Activated CD4-positive, alpha-beta T cell treated with anti-CD3 and anti-CD28 coated beads for 36 hours (primary cell): ENCODE measurements at regions not wholly inside any gene's neighbourhood (a gene's known extent, or its start where the extent isn't known, plus 50 kb on each side); places are given as distances from the start of the nearest gene placed in this dataset.
"Not testable (repeated sequence)": the region's sequence is repeated elsewhere in the genome, so short reads cannot be mapped to it uniquely, and the experiment has no call there.

Source experiments
- ATAC-seq: fragments of 200-7000 bp; cut with Tn5 transposase; one replicate; pipeline ENCODE4 v1.10.0; 2021; ENCODE audit warnings: mild to moderate bottlenecking, moderate library complexity
- CTCF ChIA-PET: fragments of 350-600 bp; sonication (Branson Sonifier 250); formaldehyde crosslinking; loops from one replicate; lab custom pipeline; 2021; ENCODE audit warnings: antibody characterized with exemption; lab: Charles Lee
- POLR2A ChIA-PET: fragments of 350-600 bp; sonication (Branson Sonifier 250); formaldehyde crosslinking; loops from one replicate; lab custom pipeline; 2021; ENCODE audit warnings: antibody characterized with exemption, inconsistent platforms; lab: Charles Lee
- DNase-seq: peaks from one replicate; pipeline ENCODE4 v3.0.0-alpha.2; 2020
- H3K27ac Mint-ChIP-seq: one replicate; pipeline ENCODE4 v1.8.0; 2021; ENCODE audit warnings: mixed read lengths
- H3K27me3 Mint-ChIP-seq: one replicate; pipeline ENCODE4 v1.8.0; 2021; ENCODE audit warnings: mixed read lengths
- H3K36me3 Mint-ChIP-seq: one replicate; pipeline ENCODE4 v1.8.0; 2021; ENCODE audit warnings: low read depth, mixed read lengths
- H3K4me1 Mint-ChIP-seq: one replicate; pipeline ENCODE4 v1.8.0; 2021; ENCODE audit warnings: mixed read lengths
- H3K4me3 Mint-ChIP-seq: one replicate; pipeline ENCODE4 v1.8.0; 2021; ENCODE audit warnings: mild to moderate bottlenecking, moderate library complexity, mixed read lengths
- H3K9me3 Mint-ChIP-seq: one replicate; pipeline ENCODE4 v1.8.0; 2021; ENCODE audit warnings: low read depth, mixed read lengths
- intact Hi-C, 2 experiments: fragments of 100-400 bp; cut with DNase I in 1 of 2; cut with micrococcal nuclease in 1 of 2; formaldehyde crosslinking; loops; one replicate each; pipeline versions ENCODE4 v1.14.2 to v1.15.1; 2022 to 2024; cut with DNase I, micrococcal nuclease

DNA sequence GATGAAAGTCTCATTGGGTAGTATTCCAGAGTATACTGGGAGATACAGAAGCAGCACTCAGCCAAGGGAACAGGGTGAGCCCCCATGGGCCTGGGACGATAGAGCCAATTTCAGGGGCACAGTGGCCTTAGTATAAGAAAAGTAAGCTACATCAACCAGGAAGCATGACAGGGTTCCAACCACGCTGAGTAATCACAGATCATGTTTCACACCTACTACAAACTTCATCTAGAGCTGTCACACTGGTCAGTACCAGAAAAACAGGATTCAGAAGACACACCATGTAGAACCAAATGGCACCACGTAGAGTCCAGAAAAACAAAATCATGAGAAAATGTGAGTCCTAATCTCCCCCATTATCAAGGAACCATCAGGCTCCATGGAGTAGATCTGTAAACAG is 1292.4 kb upstream of the MIR17HG start:
- no peaks in the 10 kb centered on the region for H3K27me3 Mint-ChIP-seq
- no peaks in the 10 kb centered on the region for H3K4me1 Mint-ChIP-seq
- no peak for ATAC-seq
- H3K27ac Mint-ChIP-seq, result no peak overlapping the region
- no peak overlapping the region for H3K4me3 Mint-ChIP-seq
- ChIA-PET POLR2A (no interaction called here), CTCF (no interaction called here)
- no peaks in the 10 kb centered on the region for H3K9me3 Mint-ChIP-seq
- DNase-seq, result no peak
- intact Hi-C loops, result no loop called here
- H3K36me3 Mint-ChIP-seq, result no peaks in the 10 kb centered on the region

DNA sequence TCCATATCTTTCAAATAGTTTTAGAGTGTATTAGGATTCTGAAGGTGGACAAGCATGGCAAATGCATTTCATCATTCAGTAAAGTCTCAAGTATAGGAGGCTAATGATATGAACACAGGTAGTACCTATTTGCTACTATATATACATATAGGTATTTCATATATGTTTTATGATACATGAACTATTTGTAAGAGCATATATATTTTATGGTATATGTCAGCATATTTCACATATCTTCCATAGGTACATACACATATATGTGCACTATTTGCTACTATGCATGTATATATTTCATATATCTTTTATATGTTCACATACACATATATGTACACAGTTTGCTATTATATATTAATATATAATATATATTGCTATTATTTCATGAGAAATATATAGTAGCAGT is 1291.7 kb upstream of the MIR17HG start:
- ChIA-PET POLR2A (no interaction called here), CTCF (no interaction called here)
- no peaks in the 10 kb centered on the region for H3K4me1 Mint-ChIP-seq
- H3K9me3 Mint-ChIP-seq, result no peaks in the 10 kb centered on the region
- H3K36me3 Mint-ChIP-seq, result no peaks in the 10 kb centered on the region
- no peak for ATAC-seq
- H3K4me3 Mint-ChIP-seq, result no peak overlapping the region
- no peak for DNase-seq
- intact Hi-C loops, result no loop called here
- H3K27ac Mint-ChIP-seq, result no peak overlapping the region
- H3K27me3 Mint-ChIP-seq, result no peaks in the 10 kb centered on the region

DNA sequence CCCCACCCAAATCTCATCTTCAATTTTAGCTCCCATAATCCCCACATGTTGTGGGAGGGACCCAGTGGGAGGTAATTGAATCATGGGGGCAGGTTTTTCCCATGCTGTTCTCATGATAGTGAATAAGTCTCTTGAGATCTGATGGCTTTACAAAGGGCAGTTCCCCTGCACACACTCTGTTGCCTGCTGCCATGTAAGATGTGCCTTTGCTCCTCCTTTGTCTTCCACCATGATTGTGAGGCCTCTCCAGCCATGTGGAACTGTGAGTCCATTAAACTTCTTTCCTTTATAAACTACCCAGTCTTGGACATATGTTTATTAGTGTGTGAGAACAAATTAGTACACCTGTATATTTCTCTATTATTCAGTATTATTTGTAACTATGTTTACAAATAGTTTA is 1283.3 kb upstream of the MIR17HG start:
- H3K4me3 Mint-ChIP-seq, H3K9me3 Mint-ChIP-seq, CTCF ChIA-PET, H3K36me3 Mint-ChIP-seq, H3K27me3 Mint-ChIP-seq, intact Hi-C loops, ATAC-seq, H3K27ac Mint-ChIP-seq, POLR2A ChIA-PET, DNase-seq, H3K4me1 Mint-ChIP-seq: not testable (repeated sequence)

DNA sequence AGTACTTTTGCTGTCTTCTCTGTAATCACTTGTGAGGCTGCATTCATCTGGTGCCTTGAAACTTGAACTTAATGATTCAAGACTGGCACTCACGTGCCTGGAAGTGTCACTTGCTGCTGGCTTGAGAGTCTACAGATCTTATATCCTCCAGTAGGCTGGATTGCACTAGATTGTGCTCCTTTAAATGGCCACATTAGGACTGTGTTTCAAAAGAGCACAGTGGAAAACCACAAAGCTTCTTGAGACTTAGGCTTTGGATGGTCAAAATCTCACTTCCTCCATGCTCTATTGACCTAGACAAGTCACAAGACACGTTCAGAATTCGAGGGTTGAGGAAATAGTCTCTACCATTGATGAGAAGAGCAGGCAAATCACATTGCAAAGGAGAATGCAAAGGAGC is 1278.8 kb upstream of the MIR17HG start:
- POLR2A ChIA-PET, result no interaction called here
- Mint-ChIP-seq H3K36me3 (no peaks in the 10 kb centered on the region), H3K4me1 (no peaks in the 10 kb centered on the region), H3K9me3 (peaks cover 11% of the 10 kb centered on the region), H3K27ac (no peak overlapping the region), H3K4me3 (no peak overlapping the region), H3K27me3 (no peaks in the 10 kb centered on the region)
- CTCF ChIA-PET, result no interaction called here
- DNase-seq, result no peak
- ATAC-seq, result no peak
- intact Hi-C loops, result no loop called here

DNA sequence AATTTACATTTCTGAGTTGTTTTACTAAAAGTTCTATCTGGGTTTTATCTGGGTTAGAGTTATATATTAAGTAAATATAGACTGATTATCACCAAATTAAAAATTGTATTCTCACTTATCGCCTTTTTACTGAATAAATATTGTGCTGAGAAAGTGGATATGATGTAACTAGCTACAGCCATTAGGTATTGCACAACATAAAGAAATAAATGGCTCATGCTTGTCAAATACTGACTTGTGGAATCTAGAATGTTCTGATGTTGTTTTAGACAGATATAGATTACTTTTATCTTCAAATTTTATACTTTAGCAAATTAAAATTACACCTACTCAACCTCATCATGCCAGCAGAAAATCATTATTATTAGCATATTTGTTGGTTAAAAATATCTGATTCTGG is 1277.1 kb upstream of the MIR17HG start:
- POLR2A ChIA-PET, result no interaction called here
- no peak for DNase-seq
- no peak for ATAC-seq
- CTCF ChIA-PET, result no interaction called here
- Mint-ChIP-seq H3K9me3 (peaks cover 6% of the 10 kb centered on the region), H3K4me1 (no peaks in the 10 kb centered on the region), H3K4me3 (no peak overlapping the region), H3K27me3 (no peaks in the 10 kb centered on the region), H3K27ac (no peak overlapping the region), H3K36me3 (no peaks in the 10 kb centered on the region)
- intact Hi-C loops, result no loop called here

DNA sequence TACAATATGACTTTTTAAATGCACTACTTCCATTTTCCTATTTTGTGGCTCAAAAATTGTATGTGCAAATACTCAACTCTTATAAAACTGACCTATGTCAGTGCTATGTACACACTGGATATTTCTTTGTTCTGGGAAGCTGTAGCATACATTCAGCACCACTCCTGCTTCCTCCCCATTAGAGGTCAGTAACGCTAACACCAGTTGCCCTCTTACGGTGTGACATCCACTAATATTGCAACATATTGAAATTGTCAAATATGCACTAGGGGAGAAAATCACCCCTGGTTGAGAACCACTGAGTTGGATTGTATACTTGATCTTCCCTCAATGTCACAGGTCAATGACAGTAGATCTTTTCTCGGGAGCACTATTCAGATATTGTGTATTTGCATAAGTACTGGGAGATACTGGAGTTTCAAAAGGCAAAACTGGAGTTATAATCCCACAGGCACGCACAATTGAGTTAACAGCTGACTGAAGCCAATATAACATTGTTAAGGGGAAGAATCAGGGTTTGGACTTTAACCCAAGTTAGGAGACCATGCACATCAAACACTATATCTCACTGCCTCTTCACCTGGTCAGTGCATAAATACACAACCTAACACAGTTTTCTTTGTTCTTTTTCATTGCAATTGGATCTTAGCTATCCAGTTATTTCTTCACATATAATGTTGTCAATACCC is 1276.5 kb upstream of the MIR17HG start:
- H3K27me3 Mint-ChIP-seq, result no peaks in the 10 kb centered on the region
- intact Hi-C loops, result no loop called here
- ChIA-PET CTCF (no interaction called here), POLR2A (no interaction called here)
- peaks cover 4% of the 10 kb centered on the region for H3K9me3 Mint-ChIP-seq
- no peak for ATAC-seq
- H3K27ac Mint-ChIP-seq, result no peak overlapping the region
- DNase-seq, result no peak
- H3K4me3 Mint-ChIP-seq, result no peak overlapping the region
- H3K36me3 Mint-ChIP-seq, result no peaks in the 10 kb centered on the region
- H3K4me1 Mint-ChIP-seq, result no peaks in the 10 kb centered on the region

DNA sequence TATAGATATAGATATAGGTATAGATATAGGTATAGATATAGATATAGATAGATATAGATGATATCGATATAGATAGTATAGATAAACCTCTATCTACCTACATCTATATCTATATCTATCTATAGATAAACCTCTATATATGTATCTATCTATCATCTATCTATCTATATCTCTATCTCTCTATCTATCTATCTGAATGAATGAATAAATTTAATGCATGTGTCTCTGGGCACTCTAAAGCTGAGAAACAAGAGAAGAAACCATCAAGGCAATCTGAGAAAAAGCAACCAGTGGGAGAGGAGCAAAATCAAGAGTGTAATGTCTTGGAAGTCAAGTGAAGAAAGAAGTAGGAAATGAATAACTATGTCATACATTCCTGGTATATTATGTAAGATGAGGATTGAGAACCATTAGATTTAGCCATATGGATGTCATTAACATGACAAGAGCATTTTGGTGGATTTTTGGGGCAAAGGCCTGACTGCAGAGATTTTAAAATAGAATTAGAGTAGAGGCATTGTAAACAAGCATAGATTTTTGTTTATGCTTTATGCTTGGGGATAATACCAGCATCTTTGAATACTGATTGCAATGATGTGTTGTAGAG is 1262.7 kb upstream of the MIR17HG start:
- no peaks in the 10 kb centered on the region for H3K4me1 Mint-ChIP-seq
- ChIA-PET POLR2A (no interaction called here), CTCF (no interaction called here)
- no peak overlapping the region for H3K27ac Mint-ChIP-seq
- no peaks in the 10 kb centered on the region for H3K36me3 Mint-ChIP-seq
- H3K27me3 Mint-ChIP-seq, result no peaks in the 10 kb centered on the region
- no peak for DNase-seq
- intact Hi-C loops, result no loop called here
- no peak overlapping the region for H3K4me3 Mint-ChIP-seq
- no peak for ATAC-seq
- peaks cover 8% of the 10 kb centered on the region for H3K9me3 Mint-ChIP-seq

DNA sequence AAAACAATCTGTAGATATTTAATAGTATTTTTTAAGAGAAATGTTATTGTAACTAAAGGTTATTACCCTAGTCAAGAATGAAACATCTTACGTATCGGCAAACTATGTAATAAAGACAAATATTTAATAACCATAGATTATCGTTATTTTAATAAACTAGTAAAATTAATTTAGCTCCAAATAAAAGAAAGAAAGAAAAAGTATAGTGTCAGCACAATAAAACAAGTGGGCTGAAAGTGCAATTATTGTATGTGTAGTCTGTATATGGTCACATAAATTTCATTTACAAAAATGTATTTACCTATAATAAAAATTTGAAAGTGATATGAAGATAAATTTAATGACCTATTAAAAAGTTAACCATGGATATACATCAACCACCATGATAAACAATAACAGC is 1258.4 kb upstream of the MIR17HG start:
- no peaks in the 10 kb centered on the region for H3K27me3 Mint-ChIP-seq
- no peaks in the 10 kb centered on the region for H3K36me3 Mint-ChIP-seq
- no peak overlapping the region for H3K4me3 Mint-ChIP-seq
- ATAC-seq (no peak), DNase-seq (no peak)
- intact Hi-C loops, result no loop called here
- ChIA-PET POLR2A (no interaction called here), CTCF (no interaction called here)
- H3K9me3 Mint-ChIP-seq, result peaks cover 6% of the 10 kb centered on the region
- H3K4me1 Mint-ChIP-seq, result no peaks in the 10 kb centered on the region
- no peak overlapping the region for H3K27ac Mint-ChIP-seq

DNA sequence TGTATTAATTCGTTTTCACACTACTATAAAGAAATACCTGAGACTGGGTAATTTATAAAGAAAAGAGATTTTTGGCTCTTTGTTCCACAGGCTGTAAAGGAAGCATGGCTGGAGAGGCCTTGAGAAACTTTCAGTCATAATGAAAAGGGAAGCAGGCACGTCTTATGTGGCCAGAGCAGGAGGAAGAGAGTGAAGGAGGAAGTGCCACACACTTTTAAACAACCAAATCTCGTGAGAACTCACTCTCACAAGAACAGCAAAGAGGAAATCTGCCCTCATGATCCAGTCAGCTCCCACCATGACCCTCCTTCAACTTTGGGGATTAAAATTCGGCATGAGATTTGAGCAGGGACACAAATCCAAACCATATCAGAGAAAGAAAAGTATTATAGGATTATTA is 1255.9 kb upstream of the MIR17HG start:
- no peak overlapping the region for H3K27ac Mint-ChIP-seq
- no peak for ATAC-seq
- no peaks in the 10 kb centered on the region for H3K36me3 Mint-ChIP-seq
- H3K4me3 Mint-ChIP-seq, result no peak overlapping the region
- no peak for DNase-seq
- ChIA-PET CTCF (no interaction called here), POLR2A (no interaction called here)
- no peaks in the 10 kb centered on the region for H3K27me3 Mint-ChIP-seq
- H3K9me3 Mint-ChIP-seq, result peaks cover 9% of the 10 kb centered on the region
- intact Hi-C loops, result no loop called here
- H3K4me1 Mint-ChIP-seq, result no peaks in the 10 kb centered on the region

DNA sequence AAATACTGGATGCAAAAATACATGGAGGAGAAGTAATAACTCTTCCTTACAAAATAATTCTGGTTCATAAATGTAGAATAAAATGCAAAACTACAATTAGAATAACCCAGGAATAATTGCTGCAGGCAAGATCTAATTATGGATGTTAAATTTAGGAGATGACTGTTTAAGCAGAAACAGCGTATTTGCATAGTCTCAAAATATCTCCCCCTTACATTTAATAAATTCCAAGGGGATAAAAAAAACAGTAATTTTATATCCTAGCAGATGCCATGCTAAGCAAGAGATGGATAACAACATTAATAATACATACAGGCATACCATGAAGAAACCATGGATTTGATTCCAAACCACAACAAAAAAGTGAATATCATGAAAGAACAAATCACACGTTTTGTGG is 1253.1 kb upstream of the MIR17HG start:
- Mint-ChIP-seq H3K4me3 (no peak overlapping the region), H3K4me1 (no peaks in the 10 kb centered on the region), H3K27ac (no peak overlapping the region), H3K9me3 (peaks cover 7% of the 10 kb centered on the region), H3K36me3 (no peaks in the 10 kb centered on the region), H3K27me3 (no peaks in the 10 kb centered on the region)
- ChIA-PET POLR2A (no interaction called here), CTCF (no interaction called here)
- ATAC-seq (no peak), DNase-seq (no peak)
- intact Hi-C loops, result no loop called here

DNA sequence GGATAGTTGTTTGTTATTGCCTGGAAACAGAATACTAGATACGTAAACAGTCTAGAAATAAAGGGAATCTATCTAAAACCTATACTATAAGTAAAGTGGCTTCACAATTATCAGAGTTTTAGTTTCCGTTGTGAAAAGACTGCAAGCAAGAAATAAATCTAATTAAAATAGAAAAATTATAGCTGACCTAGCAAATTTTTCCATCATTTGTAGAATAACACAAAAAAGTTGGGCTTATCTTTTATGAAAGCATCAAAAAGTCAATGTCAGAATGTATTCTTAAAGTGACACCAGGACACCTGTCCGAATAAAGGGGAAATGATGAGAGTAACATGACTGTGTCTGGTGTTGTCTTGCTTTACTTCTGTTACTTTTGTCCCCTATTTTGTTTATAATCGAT is 1248.9 kb upstream of the MIR17HG start:
- H3K27ac Mint-ChIP-seq, result no peak overlapping the region
- ChIA-PET CTCF (no interaction called here), POLR2A (no interaction called here)
- no peaks in the 10 kb centered on the region for H3K27me3 Mint-ChIP-seq
- no peaks in the 10 kb centered on the region for H3K36me3 Mint-ChIP-seq
- no peak for ATAC-seq
- DNase-seq, result no peak
- peaks cover 16% of the 10 kb centered on the region for H3K9me3 Mint-ChIP-seq
- intact Hi-C loops, result no loop called here
- no peak overlapping the region for H3K4me3 Mint-ChIP-seq
- no peaks in the 10 kb centered on the region for H3K4me1 Mint-ChIP-seq

DNA sequence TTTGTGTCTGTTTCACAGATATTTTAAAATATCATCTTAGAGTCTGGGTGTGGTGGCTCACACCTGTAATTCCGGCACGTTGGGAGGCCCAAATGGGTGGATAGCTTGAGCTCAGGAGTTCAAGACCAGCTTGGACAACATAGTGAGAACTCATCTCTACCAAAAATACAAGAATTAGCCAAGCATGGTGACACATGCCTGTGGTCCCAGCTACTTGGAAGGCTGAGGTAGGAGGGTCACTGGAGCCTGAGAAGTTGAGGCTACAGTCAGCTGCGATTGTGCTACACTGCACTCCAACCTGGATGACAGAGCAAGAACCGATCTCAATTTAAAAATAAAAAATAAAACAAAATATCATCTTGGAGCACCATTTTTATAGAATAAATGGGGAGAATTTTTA is 1247.6 kb upstream of the MIR17HG start:
- H3K4me1 Mint-ChIP-seq, result no peaks in the 10 kb centered on the region
- intact Hi-C loops, result loop anchor here in 1 of 2 experiments (5.0 kb wide), 1 partner anchor 1023 kb away; no protein-coding TSS in a partner anchor
- H3K4me3 Mint-ChIP-seq, result no peak overlapping the region
- ChIA-PET CTCF (no interaction called here), POLR2A (no interaction called here)
- ATAC-seq (no peak), DNase-seq (no peak)
- H3K9me3 Mint-ChIP-seq, result peaks cover 23% of the 10 kb centered on the region
- H3K27me3 Mint-ChIP-seq, result no peaks in the 10 kb centered on the region
- H3K36me3 Mint-ChIP-seq, result no peaks in the 10 kb centered on the region
- H3K27ac Mint-ChIP-seq, result no peak overlapping the region
